ENCODE measurements at regions not wholly inside any gene's neighbourhood (a gene's known extent, or its start where the extent isn't known, plus 50 kb on each side); places are given as distances from the start of the nearest gene placed in this dataset.

GRCh38 chr12:106006382-106006781 is 132.4 kb downstream of the NUAK1 start:
- DNase-seq, result no peak

GRCh38 chr12:106006940-106007339 is 131.8 kb downstream of the NUAK1 start:
- DNase-seq, result no peak

GRCh38 chr12:106010741-106011140 is 128.0 kb downstream of the NUAK1 start:
- DNase-seq, result no peak

Measured in suppressor macrophage treated with lipopolysaccharide for 1 hour (primary cell).